Vagina (tissue), 2 donors: ENCODE measurements at regions not wholly inside any gene's neighbourhood (a gene's known extent, or its start where the extent isn't known, plus 50 kb on each side); places are given as distances from the start of the nearest gene placed in this dataset.
"Not testable (repeated sequence)": the region's sequence is repeated elsewhere in the genome, so short reads cannot be mapped to it uniquely, and the experiment has no call there.

Experiments
- DNase-seq, 2 donors: peaks; one replicate each; pipeline ENCODE4 v3.0.0-alpha.2; 2017; ENCODE audit errors: extremely low spot score in 2 of 2
- H3K27ac ChIP-seq: fragments of 200-600 bp; sonication (generic); one replicate; pipeline ENCODE4 v1.5.1; 2019
- H3K27me3 ChIP-seq: fragments of 200-600 bp; sonication (generic); one replicate; pipeline ENCODE4 v1.5.1; 2019
- H3K36me3 ChIP-seq, 2 donors: fragments of 200-600 bp; sonication (generic); one replicate each; pipeline ENCODE4 v1.5.1; 2017 to 2019
- H3K4me1 ChIP-seq: fragments of 200-600 bp; sonication (generic); one replicate; pipeline ENCODE4 v1.5.1; 2019
- H3K4me3 ChIP-seq, 2 donors: fragments of 200-600 bp; sonication (generic); 1 replicate in 1 of 2; 2 replicates in 1 of 2; pipeline ENCODE4 v1.5.1; 2016 to 2019
- H3K9me3 ChIP-seq: fragments of 200-600 bp; sonication (generic); one replicate; pipeline ENCODE4 v1.5.1; 2019
- CTCF ChIP-seq, 3 experiments: fragments of 450-650 bp in 2 of 3; fragments of 200-600 bp in 1 of 3; sonication (generic) in 1 of 3; IDR thresholded peaks; one replicate each; pipeline ENCODE4 v1.5.1; 2017 to 2019; ENCODE audit warnings: antibody characterized with exemption in 3 of 3, mild to moderate bottlenecking in 2 of 3, moderate library complexity in 2 of 3
- POLR2A ChIP-seq, 2 donors: fragments of 450-650 bp; IDR thresholded peaks; one replicate each; pipeline ENCODE4 v1.6.1; 2017; ENCODE audit warnings: antibody characterized with exemption in 2 of 2, mild to moderate bottlenecking in 2 of 2, moderate library complexity in 2 of 2
- POLR2AphosphoS5 ChIP-seq, 2 donors: sonication (generic); formaldehyde crosslinking; IDR thresholded peaks; one replicate each; pipeline ENCODE4 v1.9.0; 2017; ENCODE audit warnings: antibody characterized with exemption in 2 of 2, mild to moderate bottlenecking in 2 of 2, low read depth in 1 of 2; ENCODE audit not compliant: insufficient read depth in 1 of 2
- intact Hi-C: fragments of 100-400 bp; cut with DNase I; formaldehyde crosslinking; loops from one replicate; pipeline ENCODE4 v1.15.1; 2023

GRCh38 chr6:120478650-120479049 is 855.6 kb downstream of the TBC1D32 start:
- DNase-seq = no peak
- Histone ChIP-seq H3K36me3 (no peaks in the 10 kb centered on the region), H3K27me3 (no peaks in the 10 kb centered on the region), H3K4me3 (no peak overlapping the region), H3K27ac (no peak overlapping the region), H3K4me1 (no peaks in the 10 kb centered on the region), H3K9me3 (no peaks in the 10 kb centered on the region)
- TF ChIP-seq POLR2A (IDR thresholded peaks at IDR 0.05) = no peak
- no peak for TF ChIP-seq POLR2AphosphoS5 (IDR thresholded peaks at IDR 0.05; ENCODE audit: insufficient read depth in 1 of 2, low read depth in 1 of 2)
- no peak for TF ChIP-seq CTCF (IDR thresholded peaks at IDR 0.05)
- intact Hi-C loops = no loop called here

DNA sequence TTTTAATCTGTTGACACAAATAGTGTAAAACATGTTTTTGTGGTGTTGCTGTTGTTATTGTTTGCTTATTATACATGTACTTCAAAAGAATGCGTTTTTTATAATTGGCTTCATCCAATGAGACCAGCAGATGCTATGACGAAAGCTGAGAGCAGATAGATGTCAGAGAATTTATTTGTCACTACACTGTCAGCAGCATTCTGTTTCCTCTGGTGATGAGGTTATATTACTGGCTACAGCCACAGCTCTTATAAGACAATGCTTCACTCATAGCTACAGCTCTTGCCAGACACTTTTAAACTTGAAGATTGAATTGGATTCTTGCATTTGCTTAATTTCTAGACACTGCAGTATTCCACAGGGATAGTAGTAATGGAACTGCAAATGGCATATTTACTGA is 860.5 kb downstream of the TBC1D32 start:
- Histone ChIP-seq H3K36me3 (no peaks in the 10 kb centered on the region), H3K27me3 (no peaks in the 10 kb centered on the region), H3K9me3 (no peaks in the 10 kb centered on the region), H3K4me1 (no peaks in the 10 kb centered on the region), H3K27ac (no peak overlapping the region), H3K4me3 (no peak overlapping the region)
- no peak for TF ChIP-seq POLR2AphosphoS5 (IDR thresholded peaks at IDR 0.05; ENCODE audit: insufficient read depth in 1 of 2, low read depth in 1 of 2)
- no peak for TF ChIP-seq CTCF (IDR thresholded peaks at IDR 0.05)
- no peak for DNase-seq
- intact Hi-C loops = no loop called here

GRCh38 chr6:120468486-120468885 is 865.8 kb downstream of the TBC1D32 start:
- no peak for DNase-seq
- Histone ChIP-seq H3K9me3 (no peaks in the 10 kb centered on the region), H3K4me1 (no peaks in the 10 kb centered on the region), H3K27me3 (no peaks in the 10 kb centered on the region), H3K4me3 (no peak overlapping the region), H3K36me3 (no peaks in the 10 kb centered on the region), H3K27ac (no peak overlapping the region)
- TF ChIP-seq CTCF (IDR thresholded peaks at IDR 0.05) = no peak
- no peak for TF ChIP-seq POLR2AphosphoS5 (IDR thresholded peaks at IDR 0.05; ENCODE audit: insufficient read depth in 1 of 2, low read depth in 1 of 2)
- TF ChIP-seq POLR2A (IDR thresholded peaks at IDR 0.05) = no peak
- intact Hi-C loops = no loop called here

DNA sequence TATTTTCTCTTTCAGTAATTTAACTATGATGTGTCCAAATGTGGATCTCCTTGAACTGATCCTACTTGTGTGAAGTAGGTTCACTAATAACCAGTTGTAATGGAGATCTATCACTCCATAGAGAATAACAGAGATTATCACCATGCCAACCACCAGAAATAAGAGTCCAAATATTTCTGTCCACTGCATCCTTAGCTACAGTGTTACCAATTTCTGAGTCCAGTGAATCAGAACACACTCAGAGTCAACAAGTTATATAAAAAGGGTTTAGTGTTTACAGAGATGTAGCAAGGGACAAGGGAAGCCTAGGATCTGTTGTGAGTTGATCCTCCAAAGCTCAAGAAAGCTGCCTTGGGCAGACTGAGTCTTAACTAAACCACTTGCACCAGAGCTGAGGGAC is 882.8 kb downstream of the TBC1D32 start:
- Histone ChIP-seq H3K36me3 (no peaks in the 10 kb centered on the region), H3K4me3 (no peak overlapping the region), H3K27me3 (no peaks in the 10 kb centered on the region), H3K27ac (no peak overlapping the region), H3K9me3 (no peaks in the 10 kb centered on the region), H3K4me1 (no peaks in the 10 kb centered on the region)
- intact Hi-C loops = no loop called here
- no peak for DNase-seq
- TF ChIP-seq POLR2A (IDR thresholded peaks at IDR 0.05) (no peak), CTCF (IDR thresholded peaks at IDR 0.05) (no peak), POLR2AphosphoS5 (IDR thresholded peaks at IDR 0.05; ENCODE audit: insufficient read depth in 1 of 2, low read depth in 1 of 2) (no peak)

GRCh38 chr6:120447605-120448004 is 886.7 kb downstream of the TBC1D32 start:
- DNase-seq = no peak
- Histone ChIP-seq H3K27ac (no peak overlapping the region), H3K36me3 (no peaks in the 10 kb centered on the region), H3K27me3 (no peaks in the 10 kb centered on the region), H3K9me3 (no peaks in the 10 kb centered on the region), H3K4me3 (no peak overlapping the region), H3K4me1 (no peaks in the 10 kb centered on the region)
- TF ChIP-seq CTCF (IDR thresholded peaks at IDR 0.05) (no peak), POLR2AphosphoS5 (IDR thresholded peaks at IDR 0.05; ENCODE audit: insufficient read depth in 1 of 2, low read depth in 1 of 2) (no peak), POLR2A (IDR thresholded peaks at IDR 0.05) (no peak)
- intact Hi-C loops = no loop called here

DNA sequence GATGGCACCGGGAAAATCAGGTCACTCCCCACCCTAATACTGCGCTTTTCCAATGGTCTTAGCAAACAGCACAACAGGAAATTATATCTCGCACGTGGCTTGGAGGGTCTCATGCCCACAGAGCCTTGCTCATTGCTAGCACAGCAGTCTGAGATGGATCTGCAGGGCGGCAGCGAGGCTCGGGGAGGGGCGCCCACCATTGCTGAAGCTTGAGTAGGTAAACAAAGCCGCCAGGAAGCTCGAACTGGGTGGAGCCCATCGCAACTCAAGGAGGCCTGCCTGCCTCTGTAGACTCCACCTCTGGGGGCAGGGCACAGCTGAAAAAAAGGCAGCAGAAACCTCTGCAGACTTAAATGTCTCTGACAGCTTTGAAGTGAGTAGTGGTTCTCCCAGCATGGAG is 901.4 kb downstream of the TBC1D32 start:
- H3K9me3 ChIP-seq, DNase-seq, H3K36me3 ChIP-seq, H3K4me1 ChIP-seq, H3K27ac ChIP-seq, H3K4me3 ChIP-seq, intact Hi-C loops, H3K27me3 ChIP-seq: not testable (repeated sequence)
